AG20443 (cell line): ENCODE measurements at regions not wholly inside any gene's neighbourhood (a gene's known extent, or its start where the extent isn't known, plus 50 kb on each side); places are given as distances from the start of the nearest gene placed in this dataset.
A peak's percentile ranks its signal among the peaks of the same experiment; 100 is the strongest.
"Not testable (repeated sequence)": the region's sequence is repeated elsewhere in the genome, so short reads cannot be mapped to it uniquely, and the experiment has no call there.

Experiments
- DNase-seq: peaks from one replicate; pipeline ENCODE4 v3.0.0; 2012; ENCODE audit warnings: low spot score, mixed read lengths

- no peak for DNase-seq
Measured at GRCh38 chr2:238521002-238521401, 94.3 kb downstream of the ASB1 start.

DNA sequence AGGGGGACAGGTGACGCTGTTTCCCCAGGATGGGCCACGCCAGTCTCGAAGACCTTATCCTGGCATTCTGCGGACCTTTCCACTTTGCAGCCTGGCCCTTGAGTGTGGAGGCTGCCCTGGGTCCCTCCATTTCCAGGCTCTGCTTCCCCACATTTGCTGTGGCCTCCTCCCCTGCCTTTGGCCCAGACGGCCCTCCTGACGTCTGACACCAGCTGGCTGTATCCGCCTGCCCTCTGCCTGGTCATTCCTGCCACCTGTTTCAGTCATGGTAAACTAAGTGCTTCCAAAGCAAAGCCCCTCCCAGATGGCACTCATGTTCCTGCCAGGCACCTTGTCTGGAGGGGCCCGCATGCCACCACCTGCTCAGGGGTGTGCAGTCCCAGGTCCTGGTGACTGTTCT, 95.1 kb downstream of the ASB1 start:
- no peak for DNase-seq

- peak; percentile 82 for DNase-seq
Measured at GRCh38 chr2:238523158-238524110, 96.7 kb downstream of the ASB1 start.

DNA sequence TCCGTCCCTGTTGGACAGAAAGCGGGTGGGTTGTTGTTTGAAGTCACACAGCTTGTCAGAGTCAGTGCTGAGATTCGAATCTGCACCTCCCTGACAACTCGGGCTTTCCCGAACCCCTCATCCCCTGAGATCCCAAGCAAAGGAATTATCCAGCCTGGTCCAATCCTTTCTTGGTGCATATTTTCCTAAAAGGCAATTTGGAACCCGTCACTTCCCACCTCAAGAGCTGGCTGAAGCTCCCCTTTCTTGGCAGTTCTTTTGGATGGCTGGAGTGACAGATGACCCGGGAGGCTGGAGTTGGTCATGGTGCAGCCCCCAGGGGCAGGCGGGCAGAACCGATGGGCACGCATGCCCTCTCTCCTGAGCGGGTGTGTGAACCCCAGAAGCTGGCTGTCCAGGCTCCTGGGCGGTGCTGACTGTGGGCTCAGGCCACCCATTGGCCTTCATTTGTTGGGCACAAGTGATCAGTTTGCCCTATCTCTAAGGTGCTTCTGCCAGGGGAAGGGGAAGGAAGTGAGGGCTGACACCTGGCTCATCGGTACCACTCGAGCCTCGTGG, 97.8 kb downstream of the ASB1 start:
- no peak for DNase-seq

GRCh38 chr2:238525990-238526389, 99.3 kb downstream of the ASB1 start:
- DNase-seq = no peak

GRCh38 chr2:238527565-238527964, 100.8 kb downstream of the ASB1 start:
- peak; percentile 85 for DNase-seq

DNA sequence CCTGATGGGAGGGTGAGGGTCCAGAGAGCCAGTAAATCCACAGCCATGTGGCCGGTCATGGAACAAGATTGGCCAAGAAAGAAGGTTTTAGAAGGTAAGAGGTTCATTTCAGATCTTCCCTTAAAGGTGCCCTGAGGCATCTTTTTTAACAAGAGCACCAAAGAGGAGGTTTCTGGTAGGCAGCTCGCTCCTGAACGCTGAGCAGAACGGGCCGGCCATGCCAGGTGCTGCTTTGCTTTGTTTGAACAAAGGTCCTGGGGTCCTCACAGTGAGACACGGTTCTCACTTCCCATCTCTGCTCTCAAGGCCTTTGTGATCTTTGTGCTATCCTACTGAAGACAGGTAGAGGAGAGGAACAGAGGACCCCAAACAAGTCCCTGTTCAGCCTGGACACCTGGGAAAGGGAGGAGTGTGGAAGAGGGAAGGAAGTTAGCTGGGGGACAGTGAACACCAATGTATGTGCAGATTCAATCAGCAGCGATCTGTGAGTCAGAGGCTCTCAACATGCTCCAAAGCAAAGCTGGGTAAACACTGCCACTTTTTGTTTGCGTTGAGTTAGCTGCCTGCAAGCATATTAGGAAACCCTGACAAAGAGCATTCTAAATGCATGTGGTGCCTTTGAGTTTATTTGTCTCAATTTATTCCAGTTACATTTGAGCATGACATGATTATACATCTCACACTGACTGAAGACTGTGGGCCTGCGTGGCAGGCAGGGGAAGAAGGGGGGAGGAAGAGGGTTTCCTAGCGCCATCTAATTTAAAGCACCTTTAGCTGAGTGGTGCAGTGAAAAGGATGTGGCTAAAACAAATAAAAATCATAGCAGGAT, 102.4 kb downstream of the ASB1 start:
- DNase-seq = peak; percentile 59

GRCh38 chr2:238531017-238531645, 104.4 kb downstream of the ASB1 start:
- not testable (repeated sequence) for DNase-seq

DNA sequence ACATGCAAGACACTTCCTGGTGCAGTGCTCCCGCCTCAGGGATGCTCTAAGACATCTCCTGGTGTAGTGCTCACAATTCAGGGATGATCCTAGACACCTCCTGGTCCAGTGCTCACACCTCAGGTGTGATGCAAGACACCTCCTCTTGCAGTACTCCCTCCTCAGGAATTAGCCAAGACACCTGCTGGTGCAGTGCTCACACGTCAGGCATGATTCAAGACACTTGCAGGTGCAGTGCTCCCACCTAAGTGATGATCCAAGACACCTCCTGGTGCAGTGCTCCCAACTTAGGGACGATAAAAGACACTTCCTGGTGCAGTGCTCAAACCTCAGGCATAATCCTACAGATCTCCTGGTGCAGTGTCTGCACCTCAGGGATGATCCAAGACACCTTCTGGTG, 117.0 kb downstream of the ASB1 start:
- not testable (repeated sequence) for DNase-seq

GRCh38 chr2:238548902-238549462, 122.3 kb downstream of the ASB1 start:
- no peak for DNase-seq

GRCh38 chr2:238549866-238550265, 123.1 kb downstream of the ASB1 start:
- no peak for DNase-seq

GRCh38 chr2:238551091-238551490, 124.4 kb downstream of the ASB1 start:
- DNase-seq = no peak

DNA sequence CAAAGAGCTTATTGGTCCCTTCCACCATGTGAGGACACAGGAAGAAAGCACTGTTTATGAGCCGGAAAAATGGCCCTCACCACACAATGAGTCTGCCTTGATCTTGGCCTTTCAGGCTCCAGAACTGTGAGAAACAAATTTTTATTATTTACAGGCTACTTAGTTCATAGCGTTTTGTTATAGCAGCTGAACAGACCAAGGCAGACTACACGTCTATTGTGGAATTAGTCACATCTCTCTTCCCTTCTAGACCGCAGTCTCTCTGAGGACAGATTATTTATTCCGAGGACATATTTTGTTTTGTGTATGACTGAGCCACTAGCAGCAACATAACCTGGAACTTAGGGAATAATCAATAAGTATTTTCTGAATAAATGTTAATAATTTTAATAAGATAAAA, 125.5 kb downstream of the ASB1 start:
- DNase-seq = no peak

DNA sequence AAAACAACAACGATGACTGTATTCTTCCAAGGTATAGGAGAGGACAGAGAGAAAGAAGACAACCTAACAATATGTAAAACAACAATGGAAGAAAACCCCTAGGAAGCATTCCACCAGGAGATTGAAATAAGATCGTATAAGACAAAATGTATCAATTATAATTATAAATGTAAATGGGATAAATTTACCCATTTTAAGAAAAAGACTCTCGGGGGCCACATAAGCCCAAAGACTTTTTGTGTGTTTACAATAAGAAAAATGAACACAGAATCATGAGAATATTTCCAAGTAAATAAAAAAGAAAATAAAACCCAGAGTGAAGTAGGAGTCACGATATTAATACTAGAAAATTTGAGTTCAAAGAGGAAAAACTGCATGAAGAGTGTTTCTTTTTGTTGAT, 126.4 kb downstream of the ASB1 start:
- no peak for DNase-seq

GRCh38 chr2:238554468-238555315, 128.0 kb downstream of the ASB1 start:
- DNase-seq = no peak

DNA sequence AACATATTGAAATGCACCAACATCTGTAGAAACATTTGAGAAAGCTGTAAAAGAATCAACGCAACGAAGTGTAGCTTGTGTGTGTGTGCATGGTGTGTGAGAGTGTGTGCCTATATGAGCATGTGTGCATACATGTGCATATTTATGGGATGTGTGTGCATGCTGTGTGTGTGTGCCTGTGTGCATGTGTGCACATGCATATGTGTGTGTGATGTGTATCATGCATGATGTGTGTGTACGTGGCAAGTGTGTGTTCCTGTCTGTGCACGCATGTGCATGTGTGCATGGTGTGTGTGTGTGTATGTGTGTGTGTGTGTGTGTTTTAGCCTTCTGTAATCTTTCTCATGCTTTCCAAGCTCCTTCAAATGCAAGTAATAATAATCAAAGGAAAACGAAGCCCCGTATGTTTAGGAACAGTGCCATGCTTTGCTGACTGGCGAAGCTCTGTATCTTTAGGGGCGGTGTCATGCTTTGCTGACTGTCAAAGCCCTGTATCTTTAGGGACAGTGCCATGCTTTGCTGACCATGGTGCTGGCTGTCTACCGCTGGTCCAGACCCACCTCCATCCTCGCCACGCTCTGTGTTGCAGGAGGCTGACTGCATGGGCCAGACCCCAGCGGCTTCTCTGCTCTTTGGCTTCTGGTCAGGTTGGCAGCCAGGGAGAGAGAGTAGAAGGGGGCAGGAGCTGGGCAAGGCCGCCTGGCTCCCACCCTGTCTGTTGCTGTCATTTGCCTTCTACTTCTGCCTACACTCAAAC, 129.2 kb downstream of the ASB1 start:
- DNase-seq = no peak

- no peak for DNase-seq
Measured at GRCh38 chr2:238557431-238557830, 130.7 kb downstream of the ASB1 start.

DNA sequence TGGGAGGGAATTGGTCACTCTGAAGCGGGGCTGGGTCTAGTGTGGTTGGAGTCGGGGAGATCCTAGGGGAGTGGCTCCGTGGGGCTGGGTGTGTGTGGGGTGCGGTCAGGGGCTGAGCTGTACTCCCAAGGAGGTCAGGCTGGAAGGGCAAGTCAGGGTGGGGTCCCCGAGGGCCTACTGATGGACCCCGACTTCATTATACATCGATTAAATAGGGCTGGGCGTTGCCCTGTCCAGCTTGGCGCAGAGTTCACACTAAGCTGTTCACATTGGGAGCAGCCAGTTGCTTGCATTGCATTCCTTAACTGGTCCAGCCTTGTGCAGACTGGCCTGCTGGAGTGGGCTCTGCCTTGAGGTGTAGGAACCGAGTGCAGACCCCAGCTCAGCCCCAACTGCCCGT, 131.2 kb downstream of the ASB1 start:
- DNase-seq = no peak

- no peak for DNase-seq
Measured at GRCh38 chr2:238558456-238559099, 131.9 kb downstream of the ASB1 start.

- no peak for DNase-seq
Measured at GRCh38 chr2:238560234-238560633, 133.5 kb downstream of the ASB1 start.
